ENCODE measurements at regions not wholly inside any gene's neighbourhood (a gene's known extent, or its start where the extent isn't known, plus 50 kb on each side); places are given as distances from the start of the nearest gene placed in this dataset.

- no peaks in the 10 kb centered on the region for H3K27me3 ChIP-seq (ENCODE audit: control insufficient read depth, insufficient read depth, low read length)
- no peak overlapping the region for H3K27ac ChIP-seq (ENCODE audit: low read depth, low read length)
- no peak overlapping the region for H3K4me3 ChIP-seq (ENCODE audit: low read depth, low read length)
- H3K9me3 ChIP-seq (ENCODE audit: control insufficient read depth, insufficient read depth, low read depth, low read length) = no peaks in the 10 kb centered on the region
- H3K36me3 ChIP-seq (ENCODE audit: control insufficient read depth, insufficient read depth, low read length) = no peaks in the 10 kb centered on the region
- H3K9ac ChIP-seq (ENCODE audit: low read length) = no peak overlapping the region
- H3K4me1 ChIP-seq (ENCODE audit: control insufficient read depth, insufficient read depth, low read length) = no peaks in the 10 kb centered on the region
Measured at GRCh38 chr6:24057030-24057429, 69.0 kb upstream of the NRSN1 start.

GRCh38 chr6:24060982-24061754 lies 64.8 kb upstream of the NRSN1 start:
- no peak overlapping the region for H3K4me3 ChIP-seq (ENCODE audit: low read depth, low read length)
- H3K9me3 ChIP-seq (ENCODE audit: control insufficient read depth, insufficient read depth, low read depth, low read length) = no peaks in the 10 kb centered on the region
- H3K9ac ChIP-seq (ENCODE audit: low read length) = no peak overlapping the region
- H3K36me3 ChIP-seq (ENCODE audit: control insufficient read depth, insufficient read depth, low read length) = no peaks in the 10 kb centered on the region
- no peaks in the 10 kb centered on the region for H3K27me3 ChIP-seq (ENCODE audit: control insufficient read depth, insufficient read depth, low read length)
- no peaks in the 10 kb centered on the region for H3K4me1 ChIP-seq (ENCODE audit: control insufficient read depth, insufficient read depth, low read length)
- no peak overlapping the region for H3K27ac ChIP-seq (ENCODE audit: low read depth, low read length)

GRCh38 chr6:24064106-24064505 lies 61.9 kb upstream of the NRSN1 start:
- no peak overlapping the region for H3K4me3 ChIP-seq (ENCODE audit: low read depth, low read length)
- H3K4me1 ChIP-seq (ENCODE audit: control insufficient read depth, insufficient read depth, low read length) = no peaks in the 10 kb centered on the region
- peaks cover 6% of the 10 kb centered on the region; the same call in 1 of the 2 replicates for H3K27me3 ChIP-seq (ENCODE audit: control insufficient read depth, insufficient read depth, low read length)
- no peaks in the 10 kb centered on the region for H3K36me3 ChIP-seq (ENCODE audit: control insufficient read depth, insufficient read depth, low read length)
- H3K9me3 ChIP-seq (ENCODE audit: control insufficient read depth, insufficient read depth, low read depth, low read length) = no peaks in the 10 kb centered on the region
- H3K27ac ChIP-seq (ENCODE audit: low read depth, low read length) = no peak overlapping the region
- H3K9ac ChIP-seq (ENCODE audit: low read length) = no peak overlapping the region

- Histone ChIP-seq H3K27ac (ENCODE audit: low read depth, low read length) (no peak overlapping the region), H3K36me3 (ENCODE audit: control insufficient read depth, insufficient read depth, low read length) (no peaks in the 10 kb centered on the region), H3K9ac (ENCODE audit: low read length) (no peak overlapping the region), H3K9me3 (ENCODE audit: control insufficient read depth, insufficient read depth, low read depth, low read length) (no peaks in the 10 kb centered on the region), H3K4me1 (ENCODE audit: control insufficient read depth, insufficient read depth, low read length) (no peaks in the 10 kb centered on the region), H3K4me3 (ENCODE audit: low read depth, low read length) (no peak overlapping the region), H3K27me3 (ENCODE audit: control insufficient read depth, insufficient read depth, low read length) (peaks cover 8% of the 10 kb centered on the region; the same call in 1 of the 2 replicates)
Measured at GRCh38 chr6:24064832-24065231, 61.2 kb upstream of the NRSN1 start.

GRCh38 chr6:24069526-24069925 lies 56.5 kb upstream of the NRSN1 start:
- H3K36me3 ChIP-seq (ENCODE audit: control insufficient read depth, insufficient read depth, low read length) = no peaks in the 10 kb centered on the region
- no peak overlapping the region for H3K9ac ChIP-seq (ENCODE audit: low read length)
- no peak overlapping the region for H3K4me3 ChIP-seq (ENCODE audit: low read depth, low read length)
- no peak overlapping the region for H3K27ac ChIP-seq (ENCODE audit: low read depth, low read length)
- no peaks in the 10 kb centered on the region for H3K4me1 ChIP-seq (ENCODE audit: control insufficient read depth, insufficient read depth, low read length)
- H3K27me3 ChIP-seq (ENCODE audit: control insufficient read depth, insufficient read depth, low read length) = peaks cover 8% of the 10 kb centered on the region; the same call in 1 of the 2 replicates
- no peaks in the 10 kb centered on the region for H3K9me3 ChIP-seq (ENCODE audit: control insufficient read depth, insufficient read depth, low read depth, low read length)

GRCh38 chr6:24072038-24072746 lies 53.8 kb upstream of the NRSN1 start:
- H3K27ac ChIP-seq (ENCODE audit: low read depth, low read length) = no peak overlapping the region
- no peak overlapping the region for H3K4me3 ChIP-seq (ENCODE audit: low read depth, low read length)
- H3K4me1 ChIP-seq (ENCODE audit: control insufficient read depth, insufficient read depth, low read length) = no peaks in the 10 kb centered on the region
- no peaks in the 10 kb centered on the region for H3K36me3 ChIP-seq (ENCODE audit: control insufficient read depth, insufficient read depth, low read length)
- H3K9me3 ChIP-seq (ENCODE audit: control insufficient read depth, insufficient read depth, low read depth, low read length) = no peaks in the 10 kb centered on the region
- no peak overlapping the region for H3K9ac ChIP-seq (ENCODE audit: low read length)
- peaks cover 8% of the 10 kb centered on the region; the same call in 1 of the 2 replicates for H3K27me3 ChIP-seq (ENCODE audit: control insufficient read depth, insufficient read depth, low read length)

- Histone ChIP-seq H3K9me3 (ENCODE audit: control insufficient read depth, insufficient read depth, low read depth, low read length) (no peaks in the 10 kb centered on the region), H3K9ac (ENCODE audit: low read length) (no peak overlapping the region), H3K27ac (ENCODE audit: low read depth, low read length) (no peak overlapping the region), H3K36me3 (ENCODE audit: control insufficient read depth, insufficient read depth, low read length) (no peaks in the 10 kb centered on the region), H3K4me1 (ENCODE audit: control insufficient read depth, insufficient read depth, low read length) (no peaks in the 10 kb centered on the region), H3K27me3 (ENCODE audit: control insufficient read depth, insufficient read depth, low read length) (peaks cover 4% of the 10 kb centered on the region; the same call in 1 of the 2 replicates), H3K4me3 (ENCODE audit: low read depth, low read length) (no peak overlapping the region)
Measured at GRCh38 chr6:24076011-24076410, 50.0 kb upstream of the NRSN1 start.

Measured in HUES6 (cell line).